GM21526 (cell line): ENCODE measurements at regions not wholly inside any gene's neighbourhood (a gene's known extent, or its start where the extent isn't known, plus 50 kb on each side); places are given as distances from the start of the nearest gene placed in this dataset.

Experiments used
- ATAC-seq: cut with Tn5 transposase; IDR thresholded peaks from one replicate; pipeline ENCODE4 v1.9.1; 2021; ENCODE audit warnings: moderate library complexity; ENCODE audit not compliant: unreplicated experiment, low FRiP score

DNA sequence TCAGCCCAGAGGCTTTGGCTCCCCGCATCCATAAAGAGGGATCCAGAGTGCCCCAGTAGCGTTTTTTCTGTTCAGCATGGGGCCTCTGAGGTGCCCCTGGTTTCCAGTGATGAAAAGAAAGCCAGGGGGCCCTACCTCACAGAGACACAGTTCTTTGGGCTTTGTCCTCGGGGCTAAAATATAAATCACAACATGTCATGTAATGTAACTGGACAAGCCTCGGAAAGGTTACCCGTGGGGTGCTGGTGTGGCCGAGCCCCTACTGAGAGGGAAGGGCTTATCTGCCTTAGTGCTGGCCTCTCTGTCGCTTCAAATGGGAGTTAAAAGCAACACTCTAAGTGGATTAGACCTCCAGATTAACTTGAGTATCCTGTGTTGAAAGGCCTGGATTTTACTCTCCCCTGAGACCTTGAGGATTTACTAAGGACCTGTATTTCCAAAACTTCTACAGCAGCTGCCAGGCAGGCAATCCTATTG is 251.6 kb upstream of the APCDD1 start:
- ATAC-seq, result no peak

DNA sequence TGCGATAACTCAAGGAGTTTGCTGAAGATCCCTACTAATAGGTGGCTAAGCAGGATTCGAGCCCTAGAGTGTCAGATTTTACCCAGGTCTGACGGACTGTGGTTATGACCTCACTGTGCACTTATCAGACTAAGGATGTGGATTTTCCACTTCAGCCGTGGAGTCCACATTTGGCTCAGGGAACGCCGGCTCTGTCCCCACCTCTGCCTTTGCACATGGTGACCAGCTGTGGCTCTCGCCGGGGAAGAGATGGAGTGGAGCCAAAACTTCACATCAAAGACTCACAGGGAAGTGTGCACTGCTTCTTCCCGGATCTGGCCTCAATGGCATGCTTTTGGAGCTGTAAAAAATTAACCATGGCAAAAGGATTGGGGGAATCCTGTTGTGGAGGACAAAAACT is 249.3 kb upstream of the APCDD1 start:
- no peak for ATAC-seq

DNA sequence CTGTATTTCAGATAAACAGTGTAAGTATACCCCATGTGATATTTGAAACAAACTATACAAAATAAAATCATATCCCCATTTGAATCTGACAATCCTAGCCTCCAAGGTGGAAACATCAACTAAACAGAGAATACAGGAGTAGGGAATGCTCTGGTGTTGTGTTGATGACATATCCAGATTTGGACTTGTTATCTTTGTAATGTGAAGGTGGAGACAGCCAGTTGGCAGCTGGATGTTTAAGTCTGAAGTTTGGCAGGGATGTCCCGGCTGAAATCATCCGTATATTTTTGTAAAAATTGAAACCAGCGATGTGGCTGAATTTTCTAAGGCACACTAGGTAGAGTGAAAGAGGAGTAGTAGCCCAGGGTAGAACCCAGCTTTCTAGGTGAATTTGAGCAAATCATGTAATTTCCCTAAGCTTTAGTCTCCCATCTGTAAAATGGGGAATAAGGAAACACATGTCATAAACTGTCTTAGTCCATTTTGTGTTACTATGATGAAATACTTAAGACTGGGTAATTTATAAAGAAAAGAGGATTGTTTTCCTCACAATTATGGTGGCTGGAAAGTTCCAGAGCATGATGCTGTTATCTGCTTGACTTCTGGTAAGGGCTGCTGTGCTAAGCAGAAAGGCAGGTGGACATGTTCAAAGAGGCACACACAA is 246.6 kb upstream of the APCDD1 start:
- no peak for ATAC-seq

DNA sequence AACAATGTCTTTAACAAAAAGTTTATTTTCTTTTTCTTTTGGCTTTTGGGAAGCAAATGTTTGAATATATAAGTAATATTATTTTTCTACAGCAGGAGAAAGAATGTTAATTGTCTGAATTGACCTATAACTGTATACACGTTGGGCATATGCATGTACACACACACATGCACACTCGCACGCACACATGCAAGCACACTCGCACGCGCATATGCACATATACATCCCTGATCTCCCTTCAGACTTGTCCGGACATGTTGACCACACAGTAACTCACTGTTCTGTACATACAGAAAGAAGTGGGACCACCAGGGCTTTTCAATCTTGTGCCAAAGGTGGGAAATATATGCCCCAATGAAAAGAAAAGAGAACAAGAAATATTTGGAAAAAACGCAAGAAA is 245.1 kb upstream of the APCDD1 start:
- ATAC-seq, result no peak

DNA sequence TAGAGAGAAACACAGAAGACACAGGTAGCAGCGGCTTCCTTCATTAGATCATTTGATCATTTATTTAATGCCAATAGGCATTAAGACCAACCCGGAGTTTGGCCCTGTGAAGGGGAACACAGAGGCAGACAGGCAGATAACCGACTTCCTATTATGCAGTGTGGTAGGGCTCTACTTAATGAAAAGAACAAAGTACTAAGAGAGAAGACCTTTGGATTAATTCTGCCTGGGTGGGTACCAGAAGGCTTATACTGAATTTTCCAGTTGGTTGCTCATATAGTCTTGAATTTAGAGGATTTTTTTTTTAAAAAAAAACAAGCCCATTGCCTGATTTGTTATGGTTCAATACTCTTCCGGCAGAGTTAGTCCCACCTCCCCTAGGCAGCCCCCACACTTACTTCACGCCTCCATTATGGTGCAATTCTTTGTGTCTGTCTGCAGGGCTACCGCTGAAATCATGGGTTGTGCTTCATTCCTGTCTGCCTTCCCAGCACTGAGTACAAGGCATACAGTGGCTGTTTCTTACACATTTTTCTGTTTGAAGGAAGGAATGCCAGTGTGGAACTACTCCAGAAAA is 244.3 kb upstream of the APCDD1 start:
- no peak for ATAC-seq

DNA sequence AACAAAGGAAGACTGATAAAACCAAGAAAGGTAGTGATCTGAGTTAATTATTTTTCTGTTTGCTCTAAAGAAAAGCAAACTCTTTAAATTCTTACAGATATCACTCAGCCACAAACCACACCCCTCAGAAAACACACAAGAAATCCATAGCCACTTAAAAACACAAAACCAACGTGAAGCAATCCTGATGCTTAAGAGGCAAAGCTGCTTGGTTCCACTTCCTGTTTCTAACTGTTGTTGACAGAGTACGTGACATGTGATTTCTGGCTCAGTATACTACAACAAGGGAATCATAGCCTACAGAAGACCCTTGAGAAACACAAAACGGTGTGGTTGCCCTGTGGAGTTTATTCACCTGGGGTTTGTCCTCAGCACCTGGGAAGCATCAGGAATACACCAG is 240.9 kb upstream of the APCDD1 start:
- peak; percentile 79 for ATAC-seq

DNA sequence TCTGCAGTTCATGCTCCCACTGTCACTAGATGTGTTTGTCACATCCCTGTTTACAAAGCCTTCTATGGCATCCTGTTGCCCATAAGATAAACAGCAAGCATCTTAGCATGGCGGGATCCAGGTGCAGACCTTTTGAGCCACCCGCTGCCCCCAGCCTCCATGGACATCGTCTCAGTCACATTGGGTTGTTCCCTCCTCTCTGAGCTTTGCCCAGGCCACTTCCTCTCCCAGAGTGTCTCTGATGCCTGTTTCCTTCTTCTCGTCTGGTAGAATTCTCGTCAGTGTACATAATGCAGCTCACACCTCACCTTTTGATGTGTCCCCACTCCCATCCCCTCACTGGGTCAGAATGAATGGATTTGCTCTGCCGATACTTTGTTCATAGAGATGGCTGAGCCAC is 239.0 kb upstream of the APCDD1 start:
- no peak for ATAC-seq

DNA sequence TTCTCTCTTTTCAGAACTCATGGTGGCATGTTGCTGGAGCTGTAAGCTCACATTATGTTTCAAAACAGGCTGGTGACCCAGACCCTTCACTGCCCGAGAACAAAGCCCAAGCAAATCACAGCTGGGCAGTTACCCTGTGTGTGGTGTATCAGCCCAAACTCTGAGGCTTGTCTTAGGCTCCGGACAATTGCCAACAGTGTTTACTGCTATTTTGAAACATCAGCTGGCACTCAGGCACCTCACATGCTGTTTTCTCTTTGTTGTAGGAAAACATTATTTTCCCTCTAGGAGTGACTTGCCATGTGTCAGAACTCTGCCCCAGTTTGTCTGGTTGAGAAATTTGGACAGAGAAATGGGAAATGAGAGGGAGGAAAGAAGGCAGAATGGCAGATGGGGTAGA is 237.6 kb upstream of the APCDD1 start:
- ATAC-seq, result no peak

DNA sequence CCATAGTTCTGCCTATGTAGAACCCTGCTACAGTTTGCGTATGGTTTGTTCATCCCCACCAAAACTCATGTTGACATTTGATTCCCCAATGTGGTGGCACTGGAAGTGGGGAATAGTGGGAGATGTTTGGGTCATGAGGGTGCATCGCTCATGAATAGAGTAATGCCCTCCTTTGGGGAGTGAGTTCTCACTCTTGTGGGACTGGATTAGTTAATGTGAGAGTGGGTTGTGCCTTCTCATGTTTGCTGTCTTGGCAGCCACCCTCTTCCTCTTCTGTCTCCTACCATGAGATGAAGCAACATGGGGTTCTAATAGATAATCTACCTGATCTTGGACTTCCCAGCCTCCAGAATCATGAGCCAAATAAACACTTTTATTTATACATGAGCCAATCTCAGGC is 237.2 kb upstream of the APCDD1 start:
- ATAC-seq, result no peak

DNA sequence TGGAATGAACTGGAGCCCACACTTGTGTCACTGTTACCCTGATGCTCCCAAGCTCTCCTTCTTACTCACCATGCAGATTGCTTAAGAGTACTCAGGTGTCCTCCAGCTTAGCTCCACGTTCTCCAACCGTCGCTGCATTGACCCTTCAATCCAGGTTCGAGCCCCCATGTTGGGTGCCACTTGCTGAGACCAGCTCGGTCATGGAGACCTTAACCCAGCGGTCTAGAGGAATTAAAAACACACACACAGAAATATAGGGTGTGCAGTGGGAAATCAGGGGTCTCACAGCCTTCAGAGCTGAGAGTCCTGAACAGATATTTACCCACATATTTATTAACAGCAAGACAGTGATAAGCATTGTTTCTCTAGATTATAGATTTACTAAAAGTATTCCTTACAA is 229.1 kb upstream of the APCDD1 start:
- ATAC-seq, result no peak

DNA sequence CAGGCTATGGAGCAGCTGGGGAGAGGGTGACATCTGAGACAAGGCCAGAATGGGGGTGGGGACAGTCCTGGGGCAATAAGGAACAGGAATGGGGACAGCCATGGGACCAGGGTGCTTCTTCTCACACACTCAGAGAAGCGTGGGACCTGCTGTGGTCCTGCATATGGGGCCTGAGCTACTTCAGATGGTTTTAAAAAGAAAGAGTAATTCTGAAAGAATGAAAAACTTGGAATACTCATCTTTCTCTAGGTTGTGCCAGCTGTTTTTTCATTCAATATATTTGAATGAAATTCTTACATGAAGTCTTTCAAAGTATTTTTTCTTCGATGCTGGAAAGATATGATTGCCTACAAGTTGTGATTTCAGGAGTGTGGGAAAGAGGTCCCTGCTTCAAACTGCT is 227.5 kb upstream of the APCDD1 start:
- ATAC-seq, result no peak

DNA sequence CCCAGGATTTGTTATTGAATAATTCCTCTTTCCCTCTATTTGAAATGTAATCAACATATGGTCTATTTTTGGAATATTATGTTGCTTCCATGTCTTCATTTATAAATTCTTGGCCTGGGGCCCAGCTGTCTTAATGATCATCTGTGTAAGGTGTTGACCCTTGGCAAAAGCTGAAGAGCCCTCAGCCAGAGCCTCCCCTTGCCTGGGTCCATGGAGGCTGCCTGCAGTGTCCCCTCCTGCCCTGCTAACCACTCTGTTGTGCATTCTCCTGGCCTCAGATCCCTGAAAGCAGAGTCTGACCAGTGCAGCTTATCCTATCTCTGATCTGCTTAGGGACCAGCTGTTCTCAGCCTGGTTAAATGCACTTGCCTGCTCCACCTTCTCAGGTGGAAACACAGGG is 226.1 kb upstream of the APCDD1 start:
- ATAC-seq, result no peak

DNA sequence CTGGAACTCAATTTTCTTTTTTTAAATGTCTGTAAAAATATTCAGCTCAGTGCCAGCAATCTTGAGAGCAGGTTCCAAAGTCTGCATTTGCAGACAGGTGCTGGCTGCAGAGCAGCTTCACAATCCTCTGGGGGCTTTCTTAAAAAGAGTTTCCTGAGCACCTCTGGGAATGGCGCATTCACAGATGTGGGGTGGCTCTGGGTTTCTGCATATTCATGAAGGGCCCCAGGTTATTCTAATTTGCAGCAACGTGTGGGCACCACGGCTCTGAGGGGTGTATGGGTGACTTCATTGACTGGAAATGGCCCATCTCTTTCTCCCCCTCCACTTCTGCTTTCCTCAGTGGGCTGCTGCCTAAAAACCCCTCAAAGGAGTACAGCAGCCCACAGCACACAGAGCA is 225.0 kb upstream of the APCDD1 start:
- no peak for ATAC-seq

DNA sequence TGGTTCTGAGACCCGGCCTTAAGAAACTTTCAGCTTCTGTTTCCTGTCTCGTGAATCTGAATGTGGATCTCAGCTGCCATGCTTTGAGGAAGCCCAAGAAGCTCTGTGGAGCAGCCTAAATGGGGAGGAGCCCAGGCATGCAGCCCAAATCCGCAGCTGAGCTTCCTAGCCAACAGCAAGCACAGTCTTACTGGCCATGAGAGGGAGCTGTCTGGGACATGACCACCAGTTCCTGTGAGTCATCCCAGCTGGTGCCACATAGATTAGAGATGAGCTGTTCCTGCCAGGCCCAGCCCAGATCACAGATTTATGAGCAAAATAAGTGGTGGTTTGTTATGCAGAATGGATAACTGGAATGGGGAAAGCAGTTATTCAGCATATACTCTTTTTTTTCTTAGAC is 224.4 kb upstream of the APCDD1 start:
- ATAC-seq, result no peak

DNA sequence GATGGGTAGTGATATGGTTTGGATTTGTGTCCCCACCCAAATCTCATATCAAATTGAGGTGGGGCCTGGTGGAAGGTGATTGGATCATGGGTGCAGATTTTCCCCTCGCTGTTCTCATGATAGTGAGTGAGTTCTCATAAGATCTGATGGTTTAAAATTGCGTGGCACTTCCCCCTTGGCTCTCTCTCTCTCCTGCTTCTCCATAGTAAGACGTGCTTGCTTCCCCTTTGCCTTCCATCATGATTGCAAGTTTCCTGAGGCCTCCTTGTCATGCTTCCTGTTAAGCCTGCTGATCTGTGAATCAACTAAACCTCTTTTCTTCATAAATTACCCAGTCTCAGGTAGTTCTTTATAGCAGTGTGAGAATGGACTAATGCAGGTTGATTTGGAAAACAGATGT is 223.2 kb upstream of the APCDD1 start:
- no peak for ATAC-seq

DNA sequence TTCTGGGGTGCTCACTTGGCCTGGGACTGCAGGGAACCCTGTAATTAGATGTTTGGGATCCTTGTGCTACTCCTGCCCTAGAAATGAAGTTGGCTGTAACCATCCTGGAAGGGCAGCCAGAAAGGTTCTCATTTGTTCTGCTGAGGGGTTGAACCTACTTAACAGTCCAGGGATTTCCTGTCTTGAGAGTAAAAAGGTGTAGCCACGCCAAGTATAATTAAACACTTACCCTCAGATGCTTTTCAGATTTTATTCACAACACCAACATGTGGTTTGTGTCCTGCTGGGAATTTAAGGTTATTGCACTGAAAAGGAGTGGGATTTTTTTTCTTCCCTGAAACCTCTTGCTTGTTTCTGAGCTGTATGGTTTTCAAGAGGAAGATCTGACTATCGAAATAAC is 222.4 kb upstream of the APCDD1 start:
- ATAC-seq, result no peak

DNA sequence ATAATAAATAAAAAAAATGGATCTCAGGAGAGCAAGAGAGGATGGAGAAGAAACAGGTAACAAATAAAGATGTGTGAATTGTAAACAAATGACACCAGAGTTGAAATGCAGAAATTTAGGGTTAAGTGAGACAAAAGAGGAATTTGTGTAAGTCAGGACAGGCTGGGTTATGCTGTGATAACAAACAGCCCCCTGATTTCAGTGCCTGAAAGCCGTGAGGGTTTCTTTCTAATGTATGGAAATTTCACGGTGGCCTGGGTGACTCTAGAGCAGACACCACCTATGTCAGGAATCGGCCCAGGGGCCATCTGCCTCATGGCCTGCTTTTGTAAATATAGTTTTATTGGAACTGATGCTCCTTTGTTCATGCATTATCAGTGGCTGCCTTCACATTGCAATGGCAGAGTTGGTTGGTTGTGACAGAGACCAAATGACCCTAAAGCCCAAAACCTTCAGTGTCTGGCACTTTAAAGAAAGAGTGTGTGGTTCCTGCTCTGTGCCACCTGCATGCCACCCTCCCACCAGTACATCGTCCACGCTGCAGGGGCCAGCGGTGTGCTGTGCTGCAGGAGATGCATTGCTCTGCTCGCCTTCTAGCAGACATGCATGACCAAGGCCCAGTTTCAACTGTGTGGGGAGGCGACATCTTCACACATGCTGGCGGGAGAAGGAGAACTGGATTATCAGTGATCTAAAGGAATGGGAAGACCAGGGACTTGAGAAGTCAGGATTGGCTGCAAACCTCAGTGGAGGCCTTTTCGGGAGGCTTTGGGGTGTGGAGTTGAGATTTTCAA is 221.2 kb upstream of the APCDD1 start:
- no peak for ATAC-seq

DNA sequence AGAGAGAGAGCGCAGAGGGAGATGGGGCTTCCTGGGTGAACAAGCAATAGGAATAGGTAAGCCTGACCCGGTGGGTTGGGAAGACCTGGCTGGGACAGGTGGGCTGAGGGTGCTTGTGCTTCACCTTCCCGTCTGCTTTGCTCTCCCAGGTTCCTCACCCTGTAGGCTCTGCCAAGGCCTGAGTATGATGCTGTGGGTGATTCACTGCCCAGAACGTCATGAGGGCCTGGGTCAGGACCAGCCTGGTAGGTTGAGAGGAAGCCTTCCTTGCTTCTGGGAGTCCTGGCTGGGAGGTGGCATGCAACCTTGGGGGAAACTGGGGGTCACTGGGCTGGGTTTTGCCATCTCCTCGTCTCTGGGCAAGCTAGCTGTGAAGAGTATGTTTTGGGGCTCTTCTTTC is 220.2 kb upstream of the APCDD1 start:
- no peak for ATAC-seq

DNA sequence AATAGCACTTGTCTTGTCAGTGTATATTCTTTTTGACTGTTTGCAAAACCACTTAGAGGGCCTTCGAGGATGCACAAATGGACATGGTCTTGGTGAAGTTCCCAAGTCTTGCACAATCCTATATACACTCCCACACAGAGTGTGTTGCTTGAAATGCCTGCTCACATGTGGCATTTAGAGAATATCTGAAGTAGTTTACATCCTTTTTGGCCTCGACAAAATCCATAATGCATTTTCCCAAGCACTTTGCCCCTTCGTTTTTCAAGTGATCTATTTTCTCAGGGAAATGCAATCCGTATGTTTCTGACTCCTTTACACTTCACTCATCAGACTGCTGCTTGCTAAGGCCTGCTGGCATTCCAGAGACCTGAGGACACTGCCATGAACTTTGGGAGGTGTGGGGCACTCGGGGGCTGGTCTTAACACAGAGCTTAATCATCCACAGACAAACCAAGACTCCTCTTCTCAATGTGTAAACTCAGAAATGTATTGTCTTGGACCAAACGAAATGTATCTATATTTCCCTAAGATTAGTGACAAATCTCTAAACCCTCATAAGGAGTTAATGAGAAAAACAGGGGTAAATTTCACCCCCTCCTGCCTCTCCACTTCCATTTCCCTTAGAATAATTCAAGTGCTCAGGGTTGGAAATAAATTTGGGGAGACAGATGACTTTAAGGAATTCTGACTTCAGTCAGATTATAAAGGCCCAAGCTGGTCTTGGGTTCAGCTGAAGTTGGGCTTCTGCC is 219.3 kb upstream of the APCDD1 start:
- ATAC-seq, result no peak

DNA sequence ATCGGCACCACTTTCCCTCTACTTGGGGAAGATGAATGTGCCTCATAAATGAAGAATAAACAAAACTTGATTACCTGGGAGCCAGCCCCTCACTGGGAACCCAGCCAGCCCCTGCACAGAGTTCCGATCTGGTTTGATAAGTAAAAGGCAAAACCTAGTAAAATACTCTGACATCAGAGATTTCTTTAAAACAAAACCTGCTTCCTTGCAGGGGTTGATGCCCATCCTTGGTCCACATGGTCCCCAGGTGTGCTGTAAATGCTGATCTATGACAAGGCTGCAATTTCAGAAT is 218.8 kb upstream of the APCDD1 start:
- no peak for ATAC-seq

DNA sequence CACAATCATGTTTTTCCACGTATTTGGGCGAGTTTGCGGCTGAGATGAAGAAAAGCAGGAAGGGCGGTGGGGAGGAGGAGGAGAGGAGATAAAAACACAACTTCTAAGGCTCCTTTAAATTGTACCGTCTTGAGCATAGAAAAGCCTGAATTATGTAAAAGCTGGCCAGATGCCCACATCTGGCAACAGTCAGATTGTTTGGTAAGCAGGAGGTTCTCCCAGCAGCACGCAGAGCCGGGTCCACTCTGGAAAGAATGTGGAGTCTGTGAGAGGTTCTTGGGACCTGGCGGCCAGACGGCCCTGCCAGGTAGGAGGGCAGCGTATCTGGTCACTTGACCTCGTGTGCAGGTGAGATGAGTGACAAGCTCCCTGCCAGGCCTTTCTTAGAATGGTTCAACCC is 215.3 kb upstream of the APCDD1 start:
- ATAC-seq, result no peak
